ENCODE measurements at regions not wholly inside any gene's neighbourhood (a gene's known extent, or its start where the extent isn't known, plus 50 kb on each side); places are given as distances from the start of the nearest gene placed in this dataset.

GRCh38 chr15:66638377-66638776 is 63.7 kb upstream of the SMAD6 start:
- TF ChIP-seq CTCF (IDR thresholded peaks at IDR 0.05) (no peak), POLR2A (IDR thresholded peaks at IDR 0.05) (no peak), POLR2AphosphoS5 (IDR thresholded peaks at IDR 0.05; ENCODE audit: insufficient read depth in 1 of 2, low read depth in 1 of 2) (no peak)

GRCh38 chr15:66641485-66642315 is 60.3 kb upstream of the SMAD6 start:
- intact Hi-C loops (cut with DNase I): no loop called here
- Histone ChIP-seq H3K4me1 (peaks cover 13% of the 10 kb centered on the region), H3K27me3 (no peaks in the 10 kb centered on the region), H3K27ac (no peak overlapping the region), H3K4me3 (no peak overlapping the region), H3K9me3 (no peaks in the 10 kb centered on the region), H3K36me3 (no peaks in the 10 kb centered on the region)
- TF ChIP-seq POLR2A (IDR thresholded peaks at IDR 0.05) (no peak), POLR2AphosphoS5 (IDR thresholded peaks at IDR 0.05; ENCODE audit: insufficient read depth in 1 of 2, low read depth in 1 of 2) (no peak), CTCF (IDR thresholded peaks at IDR 0.05) (no peak)
- no peak for DNase-seq (ENCODE audit: extremely low spot score in 2 of 2)

More at GRCh38 chr15:66638377-66638776, 63.7 kb upstream of the SMAD6 start:
- Histone ChIP-seq H3K27ac (no peak overlapping the region), H3K4me1 (peaks cover 6% of the 10 kb centered on the region), H3K4me3 (no peak overlapping the region), H3K9me3 (no peaks in the 10 kb centered on the region), H3K27me3 (no peaks in the 10 kb centered on the region), H3K36me3 (no peaks in the 10 kb centered on the region)
- no peak for DNase-seq (ENCODE audit: extremely low spot score in 2 of 2)
- intact Hi-C loops (cut with DNase I): no loop called here

GRCh38 chr15:66642514-66642913 is 59.5 kb upstream of the SMAD6 start:
- Histone ChIP-seq H3K4me3 (no peak overlapping the region), H3K9me3 (no peaks in the 10 kb centered on the region), H3K27ac (no peak overlapping the region), H3K27me3 (no peaks in the 10 kb centered on the region), H3K36me3 (no peaks in the 10 kb centered on the region), H3K4me1 (peaks cover 21% of the 10 kb centered on the region)
- intact Hi-C loops (cut with DNase I): no loop called here
- TF ChIP-seq CTCF (IDR thresholded peaks at IDR 0.05) (no peak), POLR2AphosphoS5 (IDR thresholded peaks at IDR 0.05; ENCODE audit: insufficient read depth in 1 of 2, low read depth in 1 of 2) (peak in 1 of 2 donors; percentile 17)
- DNase-seq (ENCODE audit: extremely low spot score in 2 of 2): no peak

GRCh38 chr15:66643033-66643432 is 59.0 kb upstream of the SMAD6 start:
- DNase-seq (ENCODE audit: extremely low spot score in 2 of 2): no peak
- no peak overlapping the region for H3K4me3 ChIP-seq
- no peak for TF ChIP-seq POLR2A (IDR thresholded peaks at IDR 0.05)
- no peak for TF ChIP-seq CTCF (IDR thresholded peaks at IDR 0.05)
- no peak for TF ChIP-seq POLR2AphosphoS5 (IDR thresholded peaks at IDR 0.05; ENCODE audit: insufficient read depth in 1 of 2, low read depth in 1 of 2)
- H3K36me3 ChIP-seq: no peaks in the 10 kb centered on the region
- peaks cover 23% of the 10 kb centered on the region for H3K4me1 ChIP-seq
- H3K27ac ChIP-seq: no peak overlapping the region
- no peaks in the 10 kb centered on the region for H3K27me3 ChIP-seq
- no peaks in the 10 kb centered on the region for H3K9me3 ChIP-seq
- intact Hi-C loops (cut with DNase I): no loop called here
